ENCODE measurements at regions not wholly inside any gene's neighbourhood (a gene's known extent, or its start where the extent isn't known, plus 50 kb on each side); places are given as distances from the start of the nearest gene placed in this dataset.
"Not testable (repeated sequence)": the region's sequence is repeated elsewhere in the genome, so short reads cannot be mapped to it uniquely, and the experiment has no call there.

GRCh38 chr1:30660241-30660640 is 63.1 kb downstream of the MATN1 start:
- POLR2A ChIA-PET = no interaction called here
- H3K4me2 ChIP-seq = no peak overlapping the region
- no peak for FAIRE-seq
- ATAC-seq = no peak
- H3K9me3 ChIP-seq = no peaks in the 10 kb centered on the region
- no peak overlapping the region for H3K4me3 ChIP-seq
- no peak overlapping the region for H3K27ac ChIP-seq
- DNase-seq (ENCODE audit: low read depth in 1 of 2, low spot score in 1 of 2) = no peak
- CTCF ChIA-PET = no interaction called here
- no peaks in the 10 kb centered on the region for H3K4me1 ChIP-seq
- TF ChIP-seq RFX5 (IDR thresholded peaks at IDR 0.05) (no peak), FOSL2 (IDR thresholded peaks at IDR 0.05) (no peak), FOSL2 (CRISPR knock-in tag; IDR thresholded peaks at IDR 0.05) (no peak), EHMT2 (IDR thresholded peaks at IDR 0.05; ENCODE audit: low read depth) (no peak), GATA3 (IDR thresholded peaks at IDR 0.05; ENCODE audit: borderline replicate concordance) (no peak)
- TF ChIP-seq, protein P1, sequence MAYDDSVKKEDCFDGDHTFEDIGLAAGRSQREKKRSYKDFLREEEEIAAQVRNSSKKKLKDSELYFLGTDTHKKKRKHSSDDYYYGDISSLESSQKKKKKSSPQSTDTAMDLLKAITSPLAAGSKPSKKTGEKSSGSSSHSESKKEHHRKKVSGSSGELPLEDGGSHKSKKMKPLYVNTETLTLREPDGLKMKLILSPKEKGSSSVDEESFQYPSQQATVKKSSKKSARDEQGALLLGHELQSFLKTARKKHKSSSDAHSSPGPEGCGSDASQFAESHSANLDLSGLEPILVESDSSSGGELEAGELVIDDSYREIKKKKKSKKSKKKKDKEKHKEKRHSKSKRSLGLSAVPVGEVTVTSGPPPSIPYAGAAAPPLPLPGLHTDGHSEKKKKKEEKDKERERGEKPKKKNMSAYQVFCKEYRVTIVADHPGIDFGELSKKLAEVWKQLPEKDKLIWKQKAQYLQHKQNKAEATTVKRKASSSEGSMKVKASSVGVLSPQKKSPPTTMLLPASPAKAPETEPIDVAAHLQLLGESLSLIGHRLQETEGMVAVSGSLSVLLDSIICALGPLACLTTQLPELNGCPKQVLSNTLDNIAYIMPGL (CRISPR knock-in tag; IDR thresholded peaks at IDR 0.05; ENCODE audit: borderline replicate concordance) = no peak
- WGBS (ENCODE audit: missing lambda C conversion rate) = 43% methylated on average over 8 of the region's 8 CpGs

DNA sequence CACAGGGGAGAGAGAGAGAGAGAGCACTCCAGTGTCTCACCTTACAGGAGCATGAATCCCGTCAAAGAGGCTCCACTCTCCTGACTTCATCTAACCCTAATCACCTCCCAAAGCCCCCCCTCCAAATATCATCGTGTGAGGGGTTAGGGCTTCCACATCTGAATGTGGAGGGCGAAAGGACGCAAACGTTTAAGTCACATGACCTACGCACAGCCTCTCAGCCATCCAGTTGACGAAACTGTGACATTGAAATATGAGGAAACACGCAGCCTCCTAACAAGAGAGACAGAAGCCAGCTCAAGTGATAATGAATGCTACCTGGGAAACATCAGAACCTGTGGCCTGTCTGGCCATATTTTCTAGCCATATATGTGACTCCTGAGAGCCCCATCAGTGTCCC is 63.7 kb downstream of the MATN1 start:
- no peak for FAIRE-seq
- POLR2A ChIA-PET = no interaction called here

DNA sequence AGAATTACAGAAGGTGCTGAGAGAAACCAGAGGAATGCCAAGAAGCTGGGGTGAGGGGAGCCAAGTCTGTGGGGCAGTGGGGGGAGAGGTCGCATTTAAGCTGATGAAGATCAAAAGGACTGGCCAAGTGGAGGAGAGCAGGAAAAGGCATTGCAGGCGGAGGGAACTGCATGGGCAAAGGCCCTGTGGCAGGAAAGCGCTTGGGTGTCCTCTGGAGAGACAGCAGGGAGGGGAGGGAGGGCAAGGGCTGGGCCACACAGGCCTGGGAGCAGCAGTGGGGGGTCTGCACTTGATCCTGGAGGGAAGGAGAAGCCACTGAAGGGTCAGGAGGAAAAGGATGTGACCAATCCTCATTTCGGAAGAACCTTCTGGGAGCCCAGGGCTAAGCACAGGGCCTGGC is 65.0 kb downstream of the MATN1 start:
- H3K9me3 ChIP-seq; H3K4me2 ChIP-seq; DNase-seq (ENCODE audit: low read depth in 1 of 2, low spot score in 1 of 2); POLR2A ChIA-PET; H3K27ac ChIP-seq; CTCF ChIA-PET; H3K4me3 ChIP-seq; ATAC-seq; FAIRE-seq; H3K4me1 ChIP-seq: not testable (repeated sequence)
- WGBS (ENCODE audit: missing lambda C conversion rate) = 55% methylated on average over 4 of the region's 4 CpGs

More for the DNA sequence above, 63.7 kb downstream of the MATN1 start:
- ATAC-seq (no peak), DNase-seq (ENCODE audit: low read depth in 1 of 2, low spot score in 1 of 2) (no peak)
- no peak for TF ChIP-seq ZC3H11A (IDR thresholded peaks at IDR 0.05)
- no peak for TF ChIP-seq TP53 (CRISPR knock-in tag; IDR thresholded peaks at IDR 0.05)
- TF ChIP-seq E2F6 (IDR thresholded peaks at IDR 0.05; ENCODE audit: borderline replicate concordance, low read depth) = no peak
- CTCF ChIA-PET = no interaction called here
- no peaks in the 10 kb centered on the region for H3K9me3 ChIP-seq
- H3K4me2 ChIP-seq = no peak overlapping the region
- no peak overlapping the region for H3K4me3 ChIP-seq
- WGBS (ENCODE audit: missing lambda C conversion rate) = 63% methylated on average over 8 of the region's 8 CpGs
- no peak overlapping the region for H3K27ac ChIP-seq
- H3K4me1 ChIP-seq = no peaks in the 10 kb centered on the region

DNA sequence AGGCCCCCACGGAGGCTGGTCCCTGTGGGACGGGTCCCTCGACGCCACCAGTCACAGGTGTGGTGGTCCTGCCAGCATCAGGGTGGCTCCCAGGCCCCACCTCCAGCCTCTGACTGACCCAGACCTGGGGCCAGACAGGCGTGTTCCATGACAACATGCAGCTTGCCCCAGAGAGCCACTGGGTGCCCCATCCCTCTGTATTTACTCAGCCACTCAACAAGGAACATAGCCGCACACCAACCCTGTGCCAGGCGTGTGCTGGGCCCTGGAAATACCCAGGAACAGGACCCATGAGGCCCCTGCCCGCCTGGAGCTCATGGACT is 65.4 kb downstream of the MATN1 start:
- Histone ChIP-seq H3K27ac (no peak overlapping the region), H3K4me3 (no peak overlapping the region), H3K4me2 (no peak overlapping the region), H3K9me3 (no peaks in the 10 kb centered on the region), H3K4me1 (no peaks in the 10 kb centered on the region)
- POLR2A ChIA-PET = no interaction called here
- TF ChIP-seq CHD4 (IDR thresholded peaks at IDR 0.05; ENCODE audit: borderline replicate concordance) (no peak), HDAC2 (IDR thresholded peaks at IDR 0.05) (no peak), EP300 (IDR thresholded peaks at IDR 0.05) (no peak), ESRRA (IDR thresholded peaks at IDR 0.05; ENCODE audit: borderline replicate concordance, low read length) (no peak), HEYL (CRISPR knock-in tag; IDR thresholded peaks at IDR 0.05) (no peak), POLR2A (IDR thresholded peaks at IDR 0.05; ENCODE audit: low read length) (no peak)
- ATAC-seq = peak in 1 of 2 experiments; percentile 19; a peak in 2 of 6 replicates
- CTCF ChIA-PET = no interaction called here
- no CpG with 5 or more reads among the region's 8 CpGs for WGBS (ENCODE audit: missing lambda C conversion rate)
- DNase-seq (ENCODE audit: low read depth in 1 of 2, low spot score in 1 of 2) = no peak
- no peak for FAIRE-seq

- FAIRE-seq = no peak
- CTCF ChIA-PET = no interaction called here
- Histone ChIP-seq H3K27ac (no peak overlapping the region), H3K4me2 (no peak overlapping the region), H3K9me3 (no peaks in the 10 kb centered on the region), H3K4me3 (no peak overlapping the region), H3K4me1 (no peaks in the 10 kb centered on the region)
- 6% methylated on average over 3 of the region's 22 CpGs for WGBS (ENCODE audit: missing lambda C conversion rate)
- TF ChIP-seq BCL3 (IDR thresholded peaks at IDR 0.05) (no peak), SMC3 (IDR thresholded peaks at IDR 0.05) (no peak), TP53 (CRISPR knock-in tag; IDR thresholded peaks at IDR 0.05) (no peak), RARB (CRISPR knock-in tag; IDR thresholded peaks at IDR 0.05) (no peak), FOXS1 (CRISPR knock-in tag; IDR thresholded peaks at IDR 0.05) (no peak), HOXA7 (CRISPR knock-in tag; IDR thresholded peaks at IDR 0.05) (no peak)
- TF ChIP-seq, protein P2, sequence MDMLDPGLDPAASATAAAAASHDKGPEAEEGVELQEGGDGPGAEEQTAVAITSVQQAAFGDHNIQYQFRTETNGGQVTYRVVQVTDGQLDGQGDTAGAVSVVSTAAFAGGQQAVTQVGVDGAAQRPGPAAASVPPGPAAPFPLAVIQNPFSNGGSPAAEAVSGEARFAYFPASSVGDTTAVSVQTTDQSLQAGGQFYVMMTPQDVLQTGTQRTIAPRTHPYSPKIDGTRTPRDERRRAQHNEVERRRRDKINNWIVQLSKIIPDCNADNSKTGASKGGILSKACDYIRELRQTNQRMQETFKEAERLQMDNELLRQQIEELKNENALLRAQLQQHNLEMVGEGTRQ (IDR thresholded peaks at IDR 0.05) = peak; percentile 35; the same call in 1 of the 2 replicates
- POLR2A ChIA-PET = no interaction called here
- DNase-seq (ENCODE audit: low read depth in 1 of 2, low spot score in 1 of 2) = no peak
- ATAC-seq = peak in 1 of 2 experiments; percentile 70; a peak in 3 of 6 replicates
Measured at GRCh38 chr1:30657131-30658013, 66.0 kb downstream of the MATN1 start.
